ENCODE measurements at regions not wholly inside any gene's neighbourhood (a gene's known extent, or its start where the extent isn't known, plus 50 kb on each side); places are given as distances from the start of the nearest gene placed in this dataset.
A peak's percentile ranks its signal among the peaks of the same experiment; 100 is the strongest.

- Histone ChIP-seq H3K27ac (no peak overlapping the region), H3K4me3 (no peak overlapping the region)
- TF ChIP-seq CTCF (IDR thresholded peaks at IDR 0.05) = no peak
- DNase-seq (ENCODE audit: low spot score) = no peak
Observed at GRCh38 chr12:59134750-59135149, 214.4 kb upstream of the LRIG3 start.

GRCh38 chr12:59131462-59131861, 211.2 kb upstream of the LRIG3 start:
- Histone ChIP-seq H3K27ac (no peak overlapping the region), H3K4me3 (no peak overlapping the region)
- no peak for TF ChIP-seq CTCF (IDR thresholded peaks at IDR 0.05)
- no peak for DNase-seq (ENCODE audit: low spot score)

GRCh38 chr12:59122784-59123183, 202.5 kb upstream of the LRIG3 start:
- DNase-seq (ENCODE audit: low spot score) = no peak
- Histone ChIP-seq H3K27ac (peak overlapping the region; percentile 60 to 62), H3K4me3 (no peak overlapping the region)
- TF ChIP-seq CTCF (IDR thresholded peaks at IDR 0.05) = no peak

GRCh38 chr12:59121451-59121850, 201.1 kb upstream of the LRIG3 start:
- peak overlapping the region; percentile 60 to 62 for H3K27ac ChIP-seq
- DNase-seq (ENCODE audit: low spot score) = no peak
- no peak for TF ChIP-seq CTCF (IDR thresholded peaks at IDR 0.05)
- H3K4me3 ChIP-seq = no peak overlapping the region

GRCh38 chr12:59119676-59120075, 199.4 kb upstream of the LRIG3 start:
- peak overlapping the region in 1 of 2 donors; percentile 27 for H3K27ac ChIP-seq
- H3K4me3 ChIP-seq = no peak overlapping the region
- no peak for TF ChIP-seq CTCF (IDR thresholded peaks at IDR 0.05)
- DNase-seq (ENCODE audit: low spot score) = no peak

- DNase-seq (ENCODE audit: low spot score) = no peak
- no peak for TF ChIP-seq CTCF (IDR thresholded peaks at IDR 0.05)
- Histone ChIP-seq H3K27ac (no peak overlapping the region), H3K4me3 (no peak overlapping the region)
Observed at GRCh38 chr12:59118356-59118755, 198.1 kb upstream of the LRIG3 start.

GRCh38 chr12:59115995-59116394, 195.7 kb upstream of the LRIG3 start:
- no peak for DNase-seq (ENCODE audit: low spot score)
- no peak for TF ChIP-seq CTCF (IDR thresholded peaks at IDR 0.05)
- Histone ChIP-seq H3K27ac (no peak overlapping the region), H3K4me3 (no peak overlapping the region)

All from coronary artery (tissue), 2 donors.